ENCODE measurements at regions not wholly inside any gene's neighbourhood (a gene's known extent, or its start where the extent isn't known, plus 50 kb on each side); places are given as distances from the start of the nearest gene placed in this dataset.
"Not testable (repeated sequence)": the region's sequence is repeated elsewhere in the genome, so short reads cannot be mapped to it uniquely, and the experiment has no call there.

DNA sequence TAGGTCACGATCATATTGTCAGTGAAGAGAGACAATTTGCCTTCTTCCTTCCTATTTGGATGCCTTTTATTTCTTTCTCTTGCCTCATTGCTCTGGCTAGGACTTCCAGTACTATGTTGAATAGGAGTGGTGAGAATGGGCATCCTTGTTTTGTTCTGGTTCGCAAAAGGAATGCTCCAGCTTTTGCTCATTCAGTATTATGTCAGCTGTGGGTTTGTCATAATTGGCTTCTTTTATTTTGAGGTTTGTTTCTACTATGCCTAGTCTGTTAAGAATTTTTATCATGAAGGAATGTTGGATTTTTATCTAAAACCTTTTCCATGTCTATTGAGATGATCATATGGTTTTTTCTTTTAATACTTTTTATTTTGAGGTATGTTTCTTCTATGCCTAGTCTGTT lies 152.3 kb upstream of the MAD2L1 start:
- Histone ChIP-seq H3K27me3 (ENCODE audit: insufficient read depth, low read length) (no peaks in the 10 kb centered on the region; the same call in 1 of the 2 replicates), H2AFZ (ENCODE audit: low read length, unreplicated experiment) (no peak overlapping the region), H3K4me1 (ENCODE audit: control insufficient read depth, insufficient read depth, low read length, unreplicated experiment) (no peaks in the 10 kb centered on the region), H3K4me3 (ENCODE audit: low read depth, low read length) (no peak overlapping the region), H3K79me2 (ENCODE audit: control insufficient read depth, insufficient read depth, low read length, unreplicated experiment) (no peaks in the 10 kb centered on the region), H3K36me3 (ENCODE audit: insufficient read depth, low read length) (no peaks in the 10 kb centered on the region), H3K27ac (ENCODE audit: low read depth, low read length) (no peak overlapping the region)

DNA sequence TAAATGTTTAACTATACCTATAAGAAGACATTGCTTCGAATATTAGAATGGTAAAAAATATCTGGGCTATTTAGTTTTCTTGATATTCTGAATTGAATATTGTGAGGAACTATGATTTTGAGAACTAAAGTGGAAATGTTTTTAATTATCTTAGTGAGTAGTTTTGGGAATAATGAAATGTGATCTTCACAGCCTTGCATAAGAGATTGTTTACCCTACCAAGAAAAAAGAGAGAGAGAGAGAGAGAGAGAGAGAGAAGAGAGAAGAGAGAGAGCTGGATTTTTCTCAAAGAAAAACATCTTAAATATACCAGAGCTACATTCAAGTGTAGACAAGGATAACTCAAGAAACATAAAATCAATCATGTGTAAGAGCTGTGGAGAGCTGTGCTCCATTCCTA lies 148.7 kb upstream of the MAD2L1 start:
- Histone ChIP-seq H3K27ac (ENCODE audit: low read depth, low read length) (no peak overlapping the region), H2AFZ (ENCODE audit: low read length, unreplicated experiment) (no peak overlapping the region), H3K79me2 (ENCODE audit: control insufficient read depth, insufficient read depth, low read length, unreplicated experiment) (no peaks in the 10 kb centered on the region), H3K36me3 (ENCODE audit: insufficient read depth, low read length) (no peaks in the 10 kb centered on the region), H3K4me3 (ENCODE audit: low read depth, low read length) (no peak overlapping the region), H3K4me1 (ENCODE audit: control insufficient read depth, insufficient read depth, low read length, unreplicated experiment) (no peaks in the 10 kb centered on the region), H3K27me3 (ENCODE audit: insufficient read depth, low read length) (no peaks in the 10 kb centered on the region)

DNA sequence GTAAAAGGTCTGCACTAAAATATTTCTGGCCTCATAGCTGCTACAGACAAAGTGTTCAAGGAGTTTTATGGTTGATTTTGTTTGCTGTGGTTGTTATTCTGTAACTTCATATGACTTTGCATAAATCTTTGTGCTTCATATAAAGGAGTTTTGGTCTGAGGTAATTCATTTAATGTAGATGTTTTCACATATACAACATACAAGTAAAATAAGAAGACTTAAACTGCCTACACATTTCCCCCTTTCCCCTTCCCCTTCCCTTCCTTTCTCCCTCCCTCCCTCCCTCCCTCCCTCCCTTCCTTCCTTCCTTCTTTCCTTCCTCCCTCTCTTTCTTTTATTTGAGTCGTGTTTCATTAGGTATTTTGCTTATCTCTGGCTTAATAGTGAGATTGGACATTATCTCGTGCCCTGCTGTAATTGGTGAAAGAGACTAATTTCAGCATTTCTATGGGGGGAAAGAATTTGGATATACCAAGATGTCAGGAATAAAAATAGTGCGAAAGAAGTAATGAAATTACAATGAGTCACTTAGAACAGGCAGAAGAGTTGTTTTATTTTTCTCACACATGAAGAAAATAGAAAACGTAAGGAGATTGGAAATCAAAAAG lies 144.9 kb upstream of the MAD2L1 start:
- H3K4me1 ChIP-seq (ENCODE audit: control insufficient read depth, insufficient read depth, low read length, unreplicated experiment): no peaks in the 10 kb centered on the region
- no peaks in the 10 kb centered on the region for H3K27me3 ChIP-seq (ENCODE audit: insufficient read depth, low read length)
- no peak overlapping the region for H3K27ac ChIP-seq (ENCODE audit: low read depth, low read length)
- no peaks in the 10 kb centered on the region for H3K36me3 ChIP-seq (ENCODE audit: insufficient read depth, low read length)
- no peak overlapping the region for H3K4me3 ChIP-seq (ENCODE audit: low read depth, low read length)
- H3K79me2 ChIP-seq (ENCODE audit: control insufficient read depth, insufficient read depth, low read length, unreplicated experiment): no peaks in the 10 kb centered on the region
- H2AFZ ChIP-seq (ENCODE audit: low read length, unreplicated experiment): no peak overlapping the region

DNA sequence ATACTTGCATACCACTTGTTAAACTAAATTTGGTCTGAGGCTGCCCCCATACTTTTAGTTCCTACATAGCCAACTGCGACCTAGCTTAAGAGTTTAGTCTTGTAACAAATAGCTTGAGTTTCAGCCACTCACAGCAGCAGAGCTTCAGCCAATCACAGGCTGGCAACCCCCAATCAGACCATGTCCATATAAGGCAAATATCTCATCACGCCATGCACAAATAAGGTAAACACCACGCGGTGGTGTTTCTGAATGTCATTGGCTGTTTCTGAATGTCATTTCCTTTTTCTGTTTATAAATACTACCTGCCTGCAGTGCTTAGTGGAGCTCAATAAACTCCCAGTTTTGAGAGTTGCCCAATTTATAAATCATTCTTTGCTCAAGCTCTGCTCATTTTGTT lies 143.1 kb upstream of the MAD2L1 start:
- Histone ChIP-seq H3K27me3 (ENCODE audit: insufficient read depth, low read length) (no peaks in the 10 kb centered on the region), H3K4me1 (ENCODE audit: control insufficient read depth, insufficient read depth, low read length, unreplicated experiment) (no peaks in the 10 kb centered on the region), H2AFZ (ENCODE audit: low read length, unreplicated experiment) (no peak overlapping the region), H3K36me3 (ENCODE audit: insufficient read depth, low read length) (no peaks in the 10 kb centered on the region), H3K27ac (ENCODE audit: low read depth, low read length) (no peak overlapping the region), H3K4me3 (ENCODE audit: low read depth, low read length) (no peak overlapping the region), H3K79me2 (ENCODE audit: control insufficient read depth, insufficient read depth, low read length, unreplicated experiment) (no peaks in the 10 kb centered on the region)

DNA sequence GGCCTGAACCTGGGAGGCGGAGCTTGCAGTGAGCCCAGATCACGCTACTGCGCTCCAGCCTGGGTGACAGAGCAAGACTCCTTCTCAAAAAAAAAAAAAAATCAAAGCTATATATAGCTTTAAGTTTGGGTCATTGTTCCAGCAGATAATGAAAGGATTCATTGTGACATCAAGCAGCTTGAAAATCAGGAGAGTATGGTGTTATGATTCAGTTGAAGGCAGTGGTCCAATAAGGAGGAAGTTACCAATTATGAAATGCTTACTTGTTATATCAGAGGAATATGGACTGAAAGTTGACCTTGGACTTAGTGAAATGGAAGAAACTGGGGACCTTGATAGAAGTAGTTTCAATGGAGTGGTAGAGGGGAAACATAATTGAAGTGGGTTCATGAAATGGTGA lies 140.4 kb upstream of the MAD2L1 start:
- no peaks in the 10 kb centered on the region for H3K4me1 ChIP-seq (ENCODE audit: control insufficient read depth, insufficient read depth, low read length, unreplicated experiment)
- no peak overlapping the region for H2AFZ ChIP-seq (ENCODE audit: low read length, unreplicated experiment)
- H3K4me3 ChIP-seq (ENCODE audit: low read depth, low read length): no peak overlapping the region
- no peaks in the 10 kb centered on the region for H3K27me3 ChIP-seq (ENCODE audit: insufficient read depth, low read length)
- no peaks in the 10 kb centered on the region for H3K36me3 ChIP-seq (ENCODE audit: insufficient read depth, low read length)
- no peaks in the 10 kb centered on the region for H3K79me2 ChIP-seq (ENCODE audit: control insufficient read depth, insufficient read depth, low read length, unreplicated experiment)
- H3K27ac ChIP-seq (ENCODE audit: low read depth, low read length): no peak overlapping the region

DNA sequence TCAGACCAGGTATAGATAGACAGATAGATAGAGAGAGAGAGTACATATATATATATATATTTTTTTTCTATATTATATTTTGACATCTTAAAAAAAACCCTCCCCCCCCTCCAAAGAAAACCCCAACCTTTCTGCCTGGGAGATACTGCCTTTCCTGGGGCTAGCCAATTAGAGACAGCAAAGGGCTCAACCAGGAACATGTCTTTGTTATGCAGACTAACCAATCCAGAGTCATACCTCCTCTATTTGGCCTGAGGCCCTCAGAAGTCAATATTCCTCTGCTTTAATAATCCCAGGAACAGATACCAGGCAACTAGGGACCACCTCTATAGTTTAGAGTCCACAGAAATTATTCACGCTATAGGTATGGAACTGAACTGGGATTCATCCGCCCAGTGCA lies 135.6 kb upstream of the MAD2L1 start:
- no peaks in the 10 kb centered on the region for H3K36me3 ChIP-seq (ENCODE audit: insufficient read depth, low read length)
- H3K27ac ChIP-seq (ENCODE audit: low read depth, low read length): no peak overlapping the region
- no peaks in the 10 kb centered on the region for H3K4me1 ChIP-seq (ENCODE audit: control insufficient read depth, insufficient read depth, low read length, unreplicated experiment)
- H3K79me2 ChIP-seq (ENCODE audit: control insufficient read depth, insufficient read depth, low read length, unreplicated experiment): no peaks in the 10 kb centered on the region
- no peak overlapping the region for H3K4me3 ChIP-seq (ENCODE audit: low read depth, low read length)
- H2AFZ ChIP-seq (ENCODE audit: low read length, unreplicated experiment): no peak overlapping the region
- H3K27me3 ChIP-seq (ENCODE audit: insufficient read depth, low read length): no peaks in the 10 kb centered on the region

DNA sequence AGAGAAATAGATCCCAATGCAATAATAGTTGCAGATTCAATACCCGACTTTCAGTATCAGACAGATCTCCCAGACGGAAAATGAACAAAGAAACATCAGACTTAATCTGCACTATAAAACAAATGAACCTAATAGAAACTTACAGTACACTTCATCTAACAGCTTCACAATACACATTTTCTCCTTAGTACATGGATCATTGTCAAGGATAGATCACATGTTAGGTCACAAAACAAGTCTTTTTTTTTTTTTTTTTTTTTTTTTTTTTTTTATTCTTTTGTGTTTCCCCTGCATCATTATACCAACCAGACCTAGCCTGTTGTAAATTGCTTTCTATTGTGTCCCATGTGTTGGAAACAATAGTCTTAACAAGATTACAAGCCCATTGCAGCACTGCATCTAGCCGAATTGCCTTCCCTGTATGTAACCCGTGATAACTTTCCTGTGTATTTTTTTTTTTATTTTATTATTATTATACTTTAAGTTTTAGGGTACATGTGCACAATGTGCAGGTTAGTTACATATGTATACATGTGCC lies 134.0 kb upstream of the MAD2L1 start:
- not testable (repeated sequence) for H3K4me1 ChIP-seq (ENCODE audit: control insufficient read depth, insufficient read depth, low read length, unreplicated experiment); H2AFZ ChIP-seq (ENCODE audit: low read length, unreplicated experiment); H3K27ac ChIP-seq (ENCODE audit: low read depth, low read length); H3K36me3 ChIP-seq (ENCODE audit: insufficient read depth, low read length); H3K4me3 ChIP-seq (ENCODE audit: low read depth, low read length); H3K27me3 ChIP-seq (ENCODE audit: insufficient read depth, low read length); H3K79me2 ChIP-seq (ENCODE audit: control insufficient read depth, insufficient read depth, low read length, unreplicated experiment)

DNA sequence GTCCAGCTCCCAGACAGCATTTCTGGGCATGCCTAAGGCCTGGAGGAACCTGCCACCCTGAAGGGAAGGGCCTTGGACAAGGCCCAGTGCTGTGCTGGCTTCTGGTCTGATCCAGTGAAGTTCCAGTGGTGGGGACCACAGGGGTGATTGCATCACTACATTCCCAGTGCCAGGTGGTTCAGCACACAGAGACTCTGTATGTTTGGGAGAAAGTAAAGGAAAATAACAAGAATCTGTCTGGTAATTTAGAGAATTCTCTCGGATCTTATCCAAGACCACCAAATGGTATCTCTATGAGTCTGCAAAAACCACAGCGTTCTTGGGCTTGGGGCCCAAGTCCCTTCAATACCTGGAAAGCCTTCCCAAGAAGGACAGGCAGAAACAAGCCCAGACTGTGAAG lies 131.8 kb upstream of the MAD2L1 start:
- no peak overlapping the region for H3K4me3 ChIP-seq (ENCODE audit: low read depth, low read length)
- H3K27me3 ChIP-seq (ENCODE audit: insufficient read depth, low read length): no peaks in the 10 kb centered on the region
- H3K36me3 ChIP-seq (ENCODE audit: insufficient read depth, low read length): no peaks in the 10 kb centered on the region
- no peak overlapping the region for H3K27ac ChIP-seq (ENCODE audit: low read depth, low read length)
- H3K4me1 ChIP-seq (ENCODE audit: control insufficient read depth, insufficient read depth, low read length, unreplicated experiment): no peaks in the 10 kb centered on the region
- H3K79me2 ChIP-seq (ENCODE audit: control insufficient read depth, insufficient read depth, low read length, unreplicated experiment): no peaks in the 10 kb centered on the region
- H2AFZ ChIP-seq (ENCODE audit: low read length, unreplicated experiment): no peak overlapping the region

DNA sequence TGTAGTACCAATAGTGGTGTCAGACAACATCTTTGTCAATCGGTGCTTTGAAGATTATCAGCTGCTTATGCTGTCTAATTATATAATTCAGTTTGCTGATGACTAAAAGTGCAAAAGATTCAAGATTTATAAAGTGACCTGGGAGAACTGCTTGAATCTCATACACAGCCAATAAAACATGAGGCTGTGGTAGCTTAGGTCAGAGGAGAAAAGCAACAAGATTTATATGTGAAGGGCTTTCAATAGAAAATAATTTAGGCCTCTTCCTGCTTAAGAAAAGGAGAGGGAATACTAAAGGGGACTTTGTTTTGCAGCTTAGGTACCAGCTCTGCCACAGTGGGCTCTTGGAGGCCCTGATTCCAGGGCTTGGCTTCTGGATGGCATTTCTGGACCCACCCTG lies 111.0 kb upstream of the MAD2L1 start:
- H3K36me3 ChIP-seq (ENCODE audit: insufficient read depth, low read length): no peaks in the 10 kb centered on the region
- H3K4me1 ChIP-seq (ENCODE audit: control insufficient read depth, insufficient read depth, low read length, unreplicated experiment): no peaks in the 10 kb centered on the region
- no peak overlapping the region for H3K27ac ChIP-seq (ENCODE audit: low read depth, low read length)
- H3K4me3 ChIP-seq (ENCODE audit: low read depth, low read length): no peak overlapping the region
- H2AFZ ChIP-seq (ENCODE audit: low read length, unreplicated experiment): no peak overlapping the region
- H3K27me3 ChIP-seq (ENCODE audit: insufficient read depth, low read length): no peaks in the 10 kb centered on the region
- no peaks in the 10 kb centered on the region for H3K79me2 ChIP-seq (ENCODE audit: control insufficient read depth, insufficient read depth, low read length, unreplicated experiment)

DNA sequence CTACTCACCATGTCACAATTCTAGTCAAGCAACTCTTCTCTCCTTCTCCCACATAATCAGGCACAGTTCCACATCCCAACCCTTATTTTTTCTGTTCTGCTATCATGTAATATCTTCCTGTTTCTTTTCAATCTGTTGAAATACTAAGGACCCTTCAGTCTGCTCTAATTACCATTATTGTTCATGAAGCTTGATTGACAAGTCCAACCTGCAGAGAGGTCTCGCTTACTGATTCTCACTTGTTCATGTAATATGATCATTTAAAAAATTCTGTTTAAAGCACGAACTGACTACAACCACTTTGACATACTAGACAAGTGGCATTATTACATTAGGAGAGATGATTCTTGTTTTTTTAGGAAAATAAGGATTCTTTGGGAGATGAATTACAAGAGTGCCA lies 108.6 kb upstream of the MAD2L1 start:
- no peak overlapping the region for H3K27ac ChIP-seq (ENCODE audit: low read depth, low read length)
- no peak overlapping the region for H3K4me3 ChIP-seq (ENCODE audit: low read depth, low read length)
- H2AFZ ChIP-seq (ENCODE audit: low read length, unreplicated experiment): no peak overlapping the region
- H3K27me3 ChIP-seq (ENCODE audit: insufficient read depth, low read length): no peaks in the 10 kb centered on the region
- H3K36me3 ChIP-seq (ENCODE audit: insufficient read depth, low read length): no peaks in the 10 kb centered on the region
- H3K79me2 ChIP-seq (ENCODE audit: control insufficient read depth, insufficient read depth, low read length, unreplicated experiment): no peaks in the 10 kb centered on the region
- H3K4me1 ChIP-seq (ENCODE audit: control insufficient read depth, insufficient read depth, low read length, unreplicated experiment): no peaks in the 10 kb centered on the region

DNA sequence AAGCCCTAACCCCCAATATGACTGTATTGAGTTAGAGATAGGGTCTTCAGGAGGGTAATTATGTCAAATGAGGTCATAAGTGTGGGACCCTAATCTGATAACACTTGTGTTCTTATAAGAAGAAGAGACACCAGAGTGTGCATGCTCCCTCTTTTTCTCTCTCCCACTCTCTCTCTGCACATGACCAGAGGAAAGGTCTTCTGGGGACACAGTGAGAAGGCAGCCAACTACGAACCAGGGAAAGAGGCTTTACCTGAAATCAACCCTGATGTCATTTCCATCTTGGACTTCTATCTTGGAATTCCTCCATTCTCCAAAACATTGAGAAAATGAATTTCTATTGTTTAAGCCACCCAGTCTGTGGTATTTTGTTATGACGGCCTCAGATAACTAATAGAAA lies 97.2 kb upstream of the MAD2L1 start:
- no peak overlapping the region for H2AFZ ChIP-seq (ENCODE audit: low read length, unreplicated experiment)
- H3K4me1 ChIP-seq (ENCODE audit: control insufficient read depth, insufficient read depth, low read length, unreplicated experiment): no peaks in the 10 kb centered on the region
- no peak overlapping the region for H3K27ac ChIP-seq (ENCODE audit: low read depth, low read length)
- H3K79me2 ChIP-seq (ENCODE audit: control insufficient read depth, insufficient read depth, low read length, unreplicated experiment): no peaks in the 10 kb centered on the region
- H3K36me3 ChIP-seq (ENCODE audit: insufficient read depth, low read length): no peaks in the 10 kb centered on the region
- no peak overlapping the region for H3K4me3 ChIP-seq (ENCODE audit: low read depth, low read length)
- no peaks in the 10 kb centered on the region for H3K27me3 ChIP-seq (ENCODE audit: insufficient read depth, low read length)
